Natural killer cell (primary cell): ENCODE measurements at regions not wholly inside any gene's neighbourhood (a gene's known extent, or its start where the extent isn't known, plus 50 kb on each side); places are given as distances from the start of the nearest gene placed in this dataset.

Experiments
- ATAC-seq, 3 donors: fragments of 150-1000 bp in 2 of 3; fragments of 200-7000 bp in 1 of 3; cut with Tn5 transposase; 1 replicate in 1 of 3; 2 replicates in 2 of 3; pipeline ENCODE4 v1.10.0; 2021; ENCODE audit warnings: mild to moderate bottlenecking in 2 of 3, moderate library complexity in 2 of 3
- DNase-seq, 2 donors: peaks; one replicate each; pipeline versions ENCODE4 v3.0.0 to v3.0.0-alpha.2; 2013 to 2021; ENCODE audit warnings: mixed read lengths in 1 of 2
- H3K27ac ChIP-seq: one replicate; pipeline ENCODE4 v1.5.1; 2013; ENCODE audit warnings: mild to moderate bottlenecking, low read length
- H3K27me3 ChIP-seq: one replicate; pipeline ENCODE4 v1.6.1; 2013; ENCODE audit warnings: low read length; ENCODE audit not compliant: control insufficient read depth, insufficient read depth
- H3K36me3 ChIP-seq: one replicate; pipeline ENCODE4 v1.6.1; 2013; ENCODE audit warnings: low read length; ENCODE audit not compliant: control insufficient read depth, insufficient read depth
- H3K4me1 ChIP-seq: one replicate; pipeline ENCODE4 v1.6.1; 2013; ENCODE audit warnings: low read length; ENCODE audit not compliant: control insufficient read depth, insufficient read depth
- H3K4me3 ChIP-seq: one replicate; pipeline ENCODE4 v1.5.1; 2013; ENCODE audit warnings: low read length
- H3K9me3 ChIP-seq: one replicate; pipeline ENCODE4 v1.6.1; 2013; ENCODE audit warnings: low read length; ENCODE audit not compliant: control insufficient read depth, insufficient read depth
- H3K27ac Mint-ChIP-seq, 2 donors: one replicate each; pipeline ENCODE4 v1.8.0; 2022; ENCODE audit warnings: mild to moderate bottlenecking in 2 of 2, mixed read lengths in 2 of 2, moderate library complexity in 1 of 2
- H3K27me3 Mint-ChIP-seq, 2 donors: one replicate each; pipeline ENCODE4 v1.8.0; 2022; ENCODE audit warnings: low read depth in 2 of 2, mixed read lengths in 2 of 2
- H3K36me3 Mint-ChIP-seq: one replicate; pipeline ENCODE4 v1.8.0; 2022; ENCODE audit warnings: mixed read lengths
- H3K4me1 Mint-ChIP-seq, 2 donors: one replicate each; pipeline ENCODE4 v1.8.0; 2022; ENCODE audit warnings: mixed read lengths in 2 of 2
- H3K4me3 Mint-ChIP-seq: one replicate; pipeline ENCODE4 v1.8.0; 2022; ENCODE audit warnings: mild to moderate bottlenecking, moderate library complexity, mixed read lengths
- H3K9me3 Mint-ChIP-seq, 2 donors: one replicate each; pipeline ENCODE4 v1.8.0; 2022; ENCODE audit warnings: mixed read lengths in 2 of 2
- CTCF ChIP-seq: fragments of 200-600 bp; IDR thresholded peaks from one replicate; pipeline ENCODE4 v1.8.0; 2022; ENCODE audit warnings: antibody characterized with exemption
- WGBS: methylation state at CpG from one replicate; pipeline ENCODE4 v1.1.7; 2013; ENCODE audit warnings: missing lambda C conversion rate; ENCODE audit not compliant: insufficient coverage; 5-methylcytosine and 5-hydroxymethylcytosine counted together
- intact Hi-C: fragments of 100-400 bp; cut with micrococcal nuclease; formaldehyde crosslinking; loops from one replicate; pipeline ENCODE4 v1.14.2; 2022

DNA sequence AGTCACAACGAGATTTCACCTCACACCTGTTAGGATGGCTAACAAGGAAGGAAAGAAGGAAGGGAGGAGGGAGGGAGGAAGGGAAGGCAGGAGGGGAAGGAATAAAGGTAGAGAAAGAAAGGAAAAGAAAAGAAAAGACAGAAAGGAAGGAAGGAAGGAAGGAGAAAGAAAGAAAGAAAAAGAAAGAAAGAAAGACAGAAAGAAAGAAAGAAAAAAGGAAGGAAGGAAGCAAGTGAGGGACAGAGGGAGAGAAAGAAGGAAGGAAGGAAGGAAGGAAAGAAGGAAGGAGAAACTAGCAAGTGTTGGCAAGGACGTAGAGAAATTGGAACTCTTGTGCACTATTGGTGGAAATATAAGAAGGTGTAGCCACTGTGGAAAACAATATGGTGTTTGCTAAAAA is 52.2 kb downstream of the CCDC185 start:
- DNase-seq (no peak), ATAC-seq (no peak)
- no peaks in the 10 kb centered on the region for H3K27me3 ChIP-seq
- no peaks in the 10 kb centered on the region for H3K36me3 ChIP-seq
- no peak for TF ChIP-seq CTCF
- Mint-ChIP-seq H3K4me3 (no peak overlapping the region), H3K9me3 (peaks cover 2 to 4% of the 10 kb centered on the region in 2 donors), H3K4me1 (no peaks in the 10 kb centered on the region), H3K36me3 (no peaks in the 10 kb centered on the region), H3K27me3 (peaks cover 0 to 3% of the 10 kb centered on the region in 2 donors), H3K27ac (no peak overlapping the region)
- intact Hi-C loops, result no loop called here
- no peak overlapping the region for H3K4me3 ChIP-seq
- WGBS, result 82% methylated on average over 1 of the region's 2 CpGs
- no peaks in the 10 kb centered on the region for H3K4me1 ChIP-seq
- peaks cover 12% of the 10 kb centered on the region for H3K9me3 ChIP-seq
- no peak overlapping the region for H3K27ac ChIP-seq

DNA sequence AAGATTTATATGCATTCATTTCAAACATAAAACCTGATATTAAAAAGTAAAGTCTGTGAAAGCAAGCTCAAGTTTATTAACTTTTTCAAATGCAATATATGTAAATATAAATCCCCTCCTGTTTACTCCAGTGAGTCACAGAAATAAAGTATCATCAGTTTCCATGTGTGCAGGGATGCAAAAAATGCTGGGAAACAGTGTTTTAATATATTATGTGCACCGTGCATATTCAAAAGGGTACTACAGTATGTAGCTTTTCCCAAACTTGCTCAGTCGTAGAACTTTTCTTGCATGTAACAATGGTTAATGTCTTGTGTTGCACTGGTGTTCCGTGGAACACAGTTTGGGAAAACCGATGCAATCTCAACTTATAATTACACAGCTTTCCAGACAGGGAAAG is 60.7 kb downstream of the CCDC185 start:
- intact Hi-C loops, result no loop called here
- H3K9me3 ChIP-seq, result no peaks in the 10 kb centered on the region
- H3K27ac Mint-ChIP-seq, result no peak overlapping the region
- no peak for DNase-seq
- no peak overlapping the region for H3K4me3 ChIP-seq
- H3K4me1 Mint-ChIP-seq, result no peaks in the 10 kb centered on the region
- no peaks in the 10 kb centered on the region for H3K27me3 ChIP-seq
- H3K27me3 Mint-ChIP-seq, result peaks cover 0 to 3% of the 10 kb centered on the region in 2 donors
- H3K4me3 Mint-ChIP-seq, result no peak overlapping the region
- TF ChIP-seq CTCF, result no peak
- no peaks in the 10 kb centered on the region for H3K4me1 ChIP-seq
- H3K27ac ChIP-seq, result no peak overlapping the region
- H3K36me3 Mint-ChIP-seq, result no peaks in the 10 kb centered on the region
- ATAC-seq, result no peak
- H3K9me3 Mint-ChIP-seq, result no peaks in the 10 kb centered on the region
- WGBS, result 95% methylated on average over 4 of the region's 4 CpGs
- H3K36me3 ChIP-seq, result no peaks in the 10 kb centered on the region

DNA sequence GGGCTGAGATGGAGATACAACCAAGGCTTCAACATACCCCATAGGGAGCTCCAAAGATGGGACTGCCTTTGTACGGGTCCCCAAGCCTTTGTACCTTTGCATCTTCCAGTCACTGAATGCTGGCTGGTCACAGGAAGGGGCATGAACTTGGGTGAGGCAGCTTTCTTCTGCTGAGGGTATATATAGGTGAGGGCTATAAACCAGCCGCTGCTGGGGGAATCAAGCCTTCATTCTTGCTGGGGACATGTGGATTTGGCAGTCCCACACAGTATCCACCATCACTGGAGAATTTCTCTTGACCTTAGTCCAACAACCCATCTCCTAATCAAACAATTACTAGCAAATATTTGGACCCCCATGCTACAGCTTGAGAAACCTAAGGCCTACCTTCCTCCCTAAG is 61.7 kb downstream of the CCDC185 start:
- no peaks in the 10 kb centered on the region for H3K9me3 Mint-ChIP-seq
- Histone ChIP-seq H3K9me3 (no peaks in the 10 kb centered on the region), H3K4me1 (no peaks in the 10 kb centered on the region), H3K4me3 (no peak overlapping the region), H3K27me3 (no peaks in the 10 kb centered on the region), H3K36me3 (no peaks in the 10 kb centered on the region), H3K27ac (no peak overlapping the region)
- 79% methylated on average over 2 of the region's 2 CpGs for WGBS
- no peak overlapping the region for H3K27ac Mint-ChIP-seq
- no peak overlapping the region for H3K4me3 Mint-ChIP-seq
- H3K36me3 Mint-ChIP-seq, result no peaks in the 10 kb centered on the region
- no peak for DNase-seq
- TF ChIP-seq CTCF, result no peak
- ATAC-seq, result no peak
- intact Hi-C loops, result no loop called here
- H3K27me3 Mint-ChIP-seq, result peaks cover 0 to 5% of the 10 kb centered on the region in 2 donors
- no peaks in the 10 kb centered on the region for H3K4me1 Mint-ChIP-seq

DNA sequence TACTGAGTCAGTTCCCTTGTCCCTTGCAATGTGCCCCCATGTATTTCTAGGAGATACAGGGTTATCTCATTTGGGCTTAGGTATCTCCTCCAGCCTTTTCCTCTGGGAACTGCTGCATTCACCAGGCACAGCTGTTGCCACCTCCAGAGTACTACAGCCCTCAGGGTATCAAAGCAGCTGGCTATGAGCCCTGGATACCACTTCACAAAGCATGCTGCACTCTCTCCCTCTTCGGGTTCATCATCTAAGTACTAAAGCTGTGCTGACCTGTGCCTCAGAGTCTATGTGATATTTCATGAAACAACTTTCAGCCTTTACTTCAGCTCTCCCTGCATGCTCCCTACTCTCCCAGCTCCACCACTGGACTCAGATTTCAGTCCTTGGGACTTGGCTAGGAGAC is 62.3 kb downstream of the CCDC185 start:
- ATAC-seq (peak in 1 of 3 donors; percentile 27), DNase-seq (no peak)
- Mint-ChIP-seq H3K4me1 (no peaks in the 10 kb centered on the region), H3K9me3 (no peaks in the 10 kb centered on the region), H3K27ac (no peak overlapping the region), H3K36me3 (no peaks in the 10 kb centered on the region), H3K4me3 (no peak overlapping the region), H3K27me3 (peaks cover 0 to 5% of the 10 kb centered on the region in 2 donors)
- Histone ChIP-seq H3K4me3 (no peak overlapping the region), H3K9me3 (no peaks in the 10 kb centered on the region), H3K27me3 (no peaks in the 10 kb centered on the region), H3K4me1 (no peaks in the 10 kb centered on the region), H3K27ac (no peak overlapping the region), H3K36me3 (no peaks in the 10 kb centered on the region)
- intact Hi-C loops, result no loop called here
- 71% methylated on average over 1 of the region's 1 CpG for WGBS
- no peak for TF ChIP-seq CTCF
